Thyroid gland (tissue), 4 donors: ENCODE measurements at regions not wholly inside any gene's neighbourhood (a gene's known extent, or its start where the extent isn't known, plus 50 kb on each side); places are given as distances from the start of the nearest gene placed in this dataset.
"Not testable (repeated sequence)": the region's sequence is repeated elsewhere in the genome, so short reads cannot be mapped to it uniquely, and the experiment has no call there.

Experiments
- DNase-seq, 2 donors: peaks; one replicate each; pipeline ENCODE4 v3.0.0-alpha.2; 2019
- H3K27ac ChIP-seq, 3 donors: fragments of 200-600 bp; sonication (generic); 1 replicate in 2 of 3; 2 replicates in 1 of 3; pipeline ENCODE4 v1.5.1; 2016 to 2019; ENCODE audit warnings: mild to moderate bottlenecking in 1 of 3, moderate library complexity in 1 of 3
- H3K27me3 ChIP-seq: fragments of 200-600 bp; sonication (generic); one replicate; pipeline ENCODE4 v1.5.1; 2019
- H3K36me3 ChIP-seq, 2 donors: fragments of 200-600 bp; sonication (generic); one replicate each; pipeline ENCODE4 v1.5.1; 2016 to 2019
- H3K4me1 ChIP-seq, 2 donors: fragments of 200-600 bp; sonication (generic); one replicate each; pipeline ENCODE4 v1.5.1; 2017 to 2019
- H3K4me3 ChIP-seq, 3 donors: fragments of 200-600 bp; sonication (generic); replicated peaks in 1 of 3; 1 replicate in 2 of 3; 2 replicates in 1 of 3; pipeline ENCODE4 v1.5.1; 2016; ENCODE audit warnings: mild to moderate bottlenecking in 1 of 3
- H3K9me3 ChIP-seq: fragments of 200-600 bp; sonication (generic); one replicate; pipeline ENCODE4 v1.5.1; 2017
- POLR2A ChIP-seq, 2 donors: fragments of 450-650 bp; IDR thresholded peaks; one replicate each; pipeline ENCODE4 v1.6.1; 2017; ENCODE audit warnings: antibody characterized with exemption in 2 of 2, mild to moderate bottlenecking in 2 of 2, moderate library complexity in 1 of 2
- WGBS, 2 donors: methylation state at CpG; one replicate each; pipeline ENCODE4 v1.1.5; 2017; 5-methylcytosine and 5-hydroxymethylcytosine counted together
- intact Hi-C: fragments of 100-400 bp; cut with DNase I; formaldehyde crosslinking; loops from one replicate; pipeline ENCODE4 v1.15.1; 2023
- TF ChIP-seq, protein P1 (sequence below), 6 experiments: fragments of 200-600 bp in 3 of 6; fragments of 450-650 bp in 3 of 6; sonication (generic) in 3 of 6; IDR thresholded peaks; one replicate each; pipeline ENCODE4 v1.5.1; 2016 to 2019; ENCODE audit warnings: antibody characterized with exemption in 6 of 6, mild to moderate bottlenecking in 2 of 6, inconsistent platforms in 1 of 6, moderate library complexity in 1 of 6

DNA sequence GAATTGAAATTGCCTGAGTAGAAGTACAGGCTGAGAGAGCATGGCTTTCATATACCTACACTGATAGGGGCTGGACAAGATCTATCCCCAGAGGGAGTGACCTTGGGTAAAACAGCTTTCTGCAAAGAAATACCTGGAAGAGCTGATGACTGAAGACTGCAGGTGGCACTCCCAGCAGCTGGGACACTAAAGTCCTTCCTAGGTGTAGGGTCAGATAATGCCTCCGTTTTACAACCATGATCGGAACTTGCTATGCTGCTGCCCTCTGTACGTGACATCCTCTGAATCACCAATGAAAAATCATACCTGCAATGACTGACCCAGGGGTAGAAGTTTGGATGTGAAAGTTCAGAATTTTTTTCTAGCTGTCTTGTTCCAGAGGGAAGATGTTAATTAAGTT, 107.2 kb upstream of the WDR1 start:
- intact Hi-C loops, result no loop called here
- H3K4me1 ChIP-seq, result no peaks in the 10 kb centered on the region
- TF ChIP-seq POLR2A (IDR thresholded peaks at IDR 0.05), result no peak
- TF ChIP-seq, protein P1, sequence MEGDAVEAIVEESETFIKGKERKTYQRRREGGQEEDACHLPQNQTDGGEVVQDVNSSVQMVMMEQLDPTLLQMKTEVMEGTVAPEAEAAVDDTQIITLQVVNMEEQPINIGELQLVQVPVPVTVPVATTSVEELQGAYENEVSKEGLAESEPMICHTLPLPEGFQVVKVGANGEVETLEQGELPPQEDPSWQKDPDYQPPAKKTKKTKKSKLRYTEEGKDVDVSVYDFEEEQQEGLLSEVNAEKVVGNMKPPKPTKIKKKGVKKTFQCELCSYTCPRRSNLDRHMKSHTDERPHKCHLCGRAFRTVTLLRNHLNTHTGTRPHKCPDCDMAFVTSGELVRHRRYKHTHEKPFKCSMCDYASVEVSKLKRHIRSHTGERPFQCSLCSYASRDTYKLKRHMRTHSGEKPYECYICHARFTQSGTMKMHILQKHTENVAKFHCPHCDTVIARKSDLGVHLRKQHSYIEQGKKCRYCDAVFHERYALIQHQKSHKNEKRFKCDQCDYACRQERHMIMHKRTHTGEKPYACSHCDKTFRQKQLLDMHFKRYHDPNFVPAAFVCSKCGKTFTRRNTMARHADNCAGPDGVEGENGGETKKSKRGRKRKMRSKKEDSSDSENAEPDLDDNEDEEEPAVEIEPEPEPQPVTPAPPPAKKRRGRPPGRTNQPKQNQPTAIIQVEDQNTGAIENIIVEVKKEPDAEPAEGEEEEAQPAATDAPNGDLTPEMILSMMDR (IDR thresholded peaks at IDR 0.05), result no peak
- no peak overlapping the region for H3K27ac ChIP-seq
- no peaks in the 10 kb centered on the region for H3K36me3 ChIP-seq
- no peak overlapping the region for H3K4me3 ChIP-seq
- no peaks in the 10 kb centered on the region for H3K27me3 ChIP-seq
- H3K9me3 ChIP-seq, result no peaks in the 10 kb centered on the region
- 88 to 91% methylated on average over 3 of the region's 3 CpGs for WGBS, 2 donors
- DNase-seq, result no peak

DNA sequence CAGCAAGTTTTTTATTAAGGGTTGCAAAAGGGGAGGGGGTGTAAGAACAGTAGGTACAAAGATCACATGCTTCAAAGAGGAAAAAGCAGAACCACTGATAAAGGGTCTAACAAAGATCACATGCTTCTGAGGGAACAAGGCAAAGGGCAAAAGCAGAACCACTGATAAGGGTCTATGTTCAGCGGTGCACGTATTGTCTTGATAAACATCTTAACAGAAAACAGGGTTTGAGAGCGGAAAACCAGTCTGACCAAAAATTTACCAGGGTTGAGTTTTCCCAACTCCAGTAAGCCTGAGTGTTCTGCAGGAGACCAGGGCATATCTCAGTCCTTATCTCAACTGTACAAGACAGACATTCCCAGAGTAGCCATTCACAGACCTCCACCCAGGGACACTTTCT, 96.9 kb upstream of the WDR1 start:
- H3K9me3 ChIP-seq, H3K4me3 ChIP-seq, H3K4me1 ChIP-seq, H3K27ac ChIP-seq, H3K36me3 ChIP-seq, DNase-seq, H3K27me3 ChIP-seq, intact Hi-C loops: not testable (repeated sequence)
- WGBS, 2 donors, result 81 to 86% methylated on average over 3 of the region's 3 CpGs

DNA sequence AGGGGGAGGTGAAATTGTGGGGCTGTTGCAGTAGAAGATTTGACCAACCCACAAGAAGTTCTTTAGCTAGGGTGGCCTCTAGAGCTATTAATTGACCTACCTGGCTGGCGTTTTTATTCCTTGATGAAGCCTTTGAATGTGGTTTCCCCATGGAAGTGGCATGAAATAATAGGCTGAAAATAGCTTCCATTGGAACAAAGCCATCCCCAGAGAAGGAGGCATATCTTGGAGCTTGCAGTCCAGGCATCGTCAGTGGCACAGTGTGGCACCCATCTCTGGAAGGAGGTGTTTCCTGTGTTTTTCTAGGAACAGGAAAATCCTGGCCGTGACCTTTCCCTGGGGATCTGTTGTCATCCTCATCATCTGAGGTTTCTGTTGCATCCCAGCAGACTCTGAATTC, 96.3 kb upstream of the WDR1 start:
- Histone ChIP-seq H3K36me3 (no peaks in the 10 kb centered on the region), H3K9me3 (no peaks in the 10 kb centered on the region), H3K27ac (no peak overlapping the region), H3K4me1 (no peaks in the 10 kb centered on the region), H3K4me3 (no peak overlapping the region), H3K27me3 (no peaks in the 10 kb centered on the region)
- 61 to 63% methylated on average over 3 of the region's 3 CpGs for WGBS, 2 donors
- DNase-seq, result no peak
- intact Hi-C loops, result no loop called here
- TF ChIP-seq, protein P1 (IDR thresholded peaks at IDR 0.05), result no peak
- TF ChIP-seq POLR2A (IDR thresholded peaks at IDR 0.05), result no peak

DNA sequence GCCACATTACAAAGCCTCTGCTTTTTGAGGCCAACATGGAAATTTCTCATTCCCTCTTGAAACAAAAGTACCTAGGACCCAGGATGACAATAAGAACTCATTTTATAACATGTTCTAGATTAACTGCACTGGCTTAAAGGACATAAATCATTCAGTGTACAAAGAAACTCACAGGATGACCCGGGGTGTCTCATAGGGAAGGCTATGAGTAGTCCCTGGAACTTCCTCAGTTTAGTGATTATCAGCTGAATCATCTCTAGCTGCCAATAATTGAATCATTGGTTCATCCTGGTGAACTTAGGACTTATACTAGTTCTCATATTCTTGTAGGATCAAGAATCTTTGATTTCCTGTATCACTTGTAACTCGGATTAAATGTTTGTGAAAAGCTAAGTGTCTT, 95.8 kb upstream of the WDR1 start:
- Histone ChIP-seq H3K27me3 (no peaks in the 10 kb centered on the region), H3K27ac (no peak overlapping the region), H3K36me3 (no peaks in the 10 kb centered on the region), H3K4me1 (no peaks in the 10 kb centered on the region), H3K9me3 (no peaks in the 10 kb centered on the region), H3K4me3 (no peak overlapping the region)
- intact Hi-C loops, result no loop called here
- no peak for TF ChIP-seq POLR2A (IDR thresholded peaks at IDR 0.05)
- TF ChIP-seq, protein P1 (IDR thresholded peaks at IDR 0.05), result no peak
- DNase-seq, result no peak
- WGBS, 2 donors, result 95 to 97% methylated on average over 2 of the region's 2 CpGs

DNA sequence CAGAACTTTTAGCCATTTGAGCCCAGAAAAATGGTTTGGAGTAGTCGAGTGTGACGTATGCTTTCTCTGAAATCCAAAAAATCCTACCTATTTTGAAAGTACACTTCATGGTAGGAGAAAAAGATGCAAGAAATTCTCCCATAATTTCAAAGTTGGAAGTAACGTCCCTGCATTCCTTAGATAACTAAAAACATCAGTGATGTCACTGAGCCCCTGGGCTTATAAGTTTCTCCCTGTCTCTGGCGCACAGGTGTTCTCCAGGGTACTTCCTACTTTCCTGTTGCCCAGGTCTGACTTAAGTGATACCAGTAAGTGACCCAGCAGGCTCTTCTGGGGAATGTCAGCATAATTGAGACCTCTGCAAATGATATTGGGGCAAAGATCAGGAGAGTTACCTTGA, 90.5 kb upstream of the WDR1 start:
- H3K27me3 ChIP-seq, result no peaks in the 10 kb centered on the region
- H3K4me3 ChIP-seq, result no peak overlapping the region
- 71 to 76% methylated on average over 4 of the region's 4 CpGs for WGBS, 2 donors
- no peak for DNase-seq
- TF ChIP-seq, protein P1 (IDR thresholded peaks at IDR 0.05), result no peak
- TF ChIP-seq POLR2A (IDR thresholded peaks at IDR 0.05), result no peak
- H3K27ac ChIP-seq, result no peak overlapping the region
- no peaks in the 10 kb centered on the region for H3K36me3 ChIP-seq
- no peaks in the 10 kb centered on the region for H3K4me1 ChIP-seq
- H3K9me3 ChIP-seq, result no peaks in the 10 kb centered on the region
- intact Hi-C loops, result no loop called here

DNA sequence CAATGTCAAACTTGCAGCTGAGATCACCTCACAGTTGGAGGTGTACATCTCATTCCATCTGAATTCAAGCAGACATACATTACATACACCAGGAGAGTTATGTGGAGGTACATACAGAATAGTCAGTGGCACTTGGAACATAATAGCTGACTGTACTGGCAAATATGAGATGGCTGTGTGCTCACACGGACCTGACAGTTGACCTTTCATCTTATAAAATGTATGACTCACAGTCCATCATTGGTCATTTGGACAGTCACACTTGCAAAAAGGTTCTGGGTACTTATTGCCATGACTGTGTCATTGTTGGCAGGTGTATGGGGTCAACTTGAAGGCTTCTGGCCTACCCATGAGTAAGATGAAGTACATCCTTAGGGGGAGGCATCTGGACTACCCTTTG, 88.6 kb upstream of the WDR1 start:
- intact Hi-C loops, result no loop called here
- no peak overlapping the region for H3K27ac ChIP-seq
- 71 to 93% methylated on average over 1 of the region's 1 CpG for WGBS, 2 donors

More for the DNA sequence above, 88.6 kb upstream of the WDR1 start:
- Histone ChIP-seq H3K4me1 (no peaks in the 10 kb centered on the region), H3K36me3 (no peaks in the 10 kb centered on the region), H3K9me3 (no peaks in the 10 kb centered on the region), H3K27me3 (no peaks in the 10 kb centered on the region), H3K4me3 (no peak overlapping the region)
- DNase-seq, result no peak
- TF ChIP-seq, protein P1 (IDR thresholded peaks at IDR 0.05), result no peak
- no peak for TF ChIP-seq POLR2A (IDR thresholded peaks at IDR 0.05)
